ENCODE measurements at regions not wholly inside any gene's neighbourhood (a gene's known extent, or its start where the extent isn't known, plus 50 kb on each side); places are given as distances from the start of the nearest gene placed in this dataset.

DNA sequence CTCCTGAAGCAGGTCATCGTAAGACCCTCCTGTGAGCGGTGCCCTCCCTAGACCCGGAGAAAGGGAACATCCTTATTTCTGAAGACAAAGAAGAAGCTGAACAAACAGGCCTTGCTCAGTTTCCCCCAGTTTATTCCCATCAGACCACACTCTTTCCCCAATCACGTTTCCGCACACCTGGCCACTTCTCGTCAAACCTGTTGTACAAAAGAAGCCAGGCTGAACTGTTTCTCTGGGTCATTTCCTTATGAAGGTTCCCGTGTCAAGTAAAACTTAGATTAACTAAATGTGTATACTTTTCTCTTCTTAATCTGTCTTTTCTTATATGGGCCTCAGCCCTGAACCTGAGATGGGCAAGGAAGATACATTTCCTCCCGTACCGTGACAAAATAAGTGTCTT lies 111.6 kb upstream of the ENPP6 start:
- H3K36me3 ChIP-seq (ENCODE audit: control insufficient read depth in 2 of 2, insufficient read depth in 2 of 2, low read length in 1 of 2): no peaks in the 10 kb centered on the region; a peak in 1 of 4 replicates
- ChIA-PET RAD21 (ENCODE audit: unreplicated experiment) (interaction anchor here (1.0 to 16.2 kb wide), 15 partner anchors 9 to 319 kb away, joined by 3 to 419 read pairs (median 28); no protein-coding TSS in a partner anchor), SMC1A (ENCODE audit: uncharacterized antibody, unreplicated experiment) (interaction anchor here (1.2 to 10.7 kb wide), 14 partner anchors 8 to 206 kb away, joined by 3 to 411 read pairs (median 16); no protein-coding TSS in a partner anchor), POLR2A (interaction anchor here (0.9 to 19.0 kb wide), 13 partner anchors 9 to 405 kb away, joined by 3 to 445 read pairs (median 17); partner anchors contain the start of gene CENPU), CTCF (interaction anchor here (1.4 to 8.3 kb wide), 7 partner anchors 9 to 64 kb away, joined by 4 to 166 read pairs (median 31); no protein-coding TSS in a partner anchor)
- intact Hi-C loops (cut with micrococcal nuclease; ENCODE audit: unreplicated experiment): no loop called here
- in situ Hi-C loops (cut with MboI): no loop called here
- FAIRE-seq: no peak
- H4K20me1 ChIP-seq (ENCODE audit: control insufficient read depth, insufficient read depth): no peaks in the 10 kb centered on the region
- H3K4me1 ChIP-seq (ENCODE audit: control insufficient read depth, insufficient read depth, low read length): peaks cover 44% of the 10 kb centered on the region
- ATAC-seq: no peak
- WGBS (ENCODE audit: insufficient coverage, insufficient replicate concordance, low lambda C conversion rate, missing lambda C conversion rate): 90% methylated on average over 9 of the region's 9 CpGs
- peak overlapping the region; percentile 90 for H3K27ac ChIP-seq (ENCODE audit: control insufficient read depth, insufficient read depth)
- peaks cover 4% of the 10 kb centered on the region for H3K79me2 ChIP-seq (ENCODE audit: control insufficient read depth, insufficient read depth, low read length)
- no peaks in the 10 kb centered on the region for H3K27me3 ChIP-seq (replicated peaks in 1 of 2; ENCODE audit: control insufficient read depth in 2 of 2, insufficient read depth in 2 of 2, low read length in 1 of 2)
- H3K9ac ChIP-seq (ENCODE audit: control insufficient read depth, insufficient read depth, low read length): peak overlapping the region; percentile 69
- DNase-seq (ENCODE audit: low read depth, low spot score): no peak
- H3K4me2 ChIP-seq (ENCODE audit: control insufficient read depth, insufficient read depth): peak overlapping the region; percentile 58
- no peak for TF ChIP-seq BRCA1 (IDR thresholded peaks at IDR 0.05; ENCODE audit: low read depth, low read length)
- TF ChIP-seq POU2F2 (IDR thresholded peaks at IDR 0.05; ENCODE audit: borderline replicate concordance, low read depth, low read length): 0 out of 3 replicates have a peak, but pooled peaks have one; percentile 3
- TF ChIP-seq CREB1 (IDR thresholded peaks at IDR 0.05; ENCODE audit: low read depth): no peak
- TF ChIP-seq, protein P1, sequence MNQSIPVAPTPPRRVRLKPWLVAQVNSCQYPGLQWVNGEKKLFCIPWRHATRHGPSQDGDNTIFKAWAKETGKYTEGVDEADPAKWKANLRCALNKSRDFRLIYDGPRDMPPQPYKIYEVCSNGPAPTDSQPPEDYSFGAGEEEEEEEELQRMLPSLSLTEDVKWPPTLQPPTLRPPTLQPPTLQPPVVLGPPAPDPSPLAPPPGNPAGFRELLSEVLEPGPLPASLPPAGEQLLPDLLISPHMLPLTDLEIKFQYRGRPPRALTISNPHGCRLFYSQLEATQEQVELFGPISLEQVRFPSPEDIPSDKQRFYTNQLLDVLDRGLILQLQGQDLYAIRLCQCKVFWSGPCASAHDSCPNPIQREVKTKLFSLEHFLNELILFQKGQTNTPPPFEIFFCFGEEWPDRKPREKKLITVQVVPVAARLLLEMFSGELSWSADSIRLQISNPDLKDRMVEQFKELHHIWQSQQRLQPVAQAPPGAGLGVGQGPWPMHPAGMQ (IDR thresholded peaks at IDR 0.05; ENCODE audit: borderline replicate concordance): no peak
- 0 out of 2 replicates have a peak, but pooled peaks have one; percentile 16 for TF ChIP-seq POLR2AphosphoS5 (IDR thresholded peaks at IDR 0.05; ENCODE audit: low read length)
- TF ChIP-seq, protein P2, sequence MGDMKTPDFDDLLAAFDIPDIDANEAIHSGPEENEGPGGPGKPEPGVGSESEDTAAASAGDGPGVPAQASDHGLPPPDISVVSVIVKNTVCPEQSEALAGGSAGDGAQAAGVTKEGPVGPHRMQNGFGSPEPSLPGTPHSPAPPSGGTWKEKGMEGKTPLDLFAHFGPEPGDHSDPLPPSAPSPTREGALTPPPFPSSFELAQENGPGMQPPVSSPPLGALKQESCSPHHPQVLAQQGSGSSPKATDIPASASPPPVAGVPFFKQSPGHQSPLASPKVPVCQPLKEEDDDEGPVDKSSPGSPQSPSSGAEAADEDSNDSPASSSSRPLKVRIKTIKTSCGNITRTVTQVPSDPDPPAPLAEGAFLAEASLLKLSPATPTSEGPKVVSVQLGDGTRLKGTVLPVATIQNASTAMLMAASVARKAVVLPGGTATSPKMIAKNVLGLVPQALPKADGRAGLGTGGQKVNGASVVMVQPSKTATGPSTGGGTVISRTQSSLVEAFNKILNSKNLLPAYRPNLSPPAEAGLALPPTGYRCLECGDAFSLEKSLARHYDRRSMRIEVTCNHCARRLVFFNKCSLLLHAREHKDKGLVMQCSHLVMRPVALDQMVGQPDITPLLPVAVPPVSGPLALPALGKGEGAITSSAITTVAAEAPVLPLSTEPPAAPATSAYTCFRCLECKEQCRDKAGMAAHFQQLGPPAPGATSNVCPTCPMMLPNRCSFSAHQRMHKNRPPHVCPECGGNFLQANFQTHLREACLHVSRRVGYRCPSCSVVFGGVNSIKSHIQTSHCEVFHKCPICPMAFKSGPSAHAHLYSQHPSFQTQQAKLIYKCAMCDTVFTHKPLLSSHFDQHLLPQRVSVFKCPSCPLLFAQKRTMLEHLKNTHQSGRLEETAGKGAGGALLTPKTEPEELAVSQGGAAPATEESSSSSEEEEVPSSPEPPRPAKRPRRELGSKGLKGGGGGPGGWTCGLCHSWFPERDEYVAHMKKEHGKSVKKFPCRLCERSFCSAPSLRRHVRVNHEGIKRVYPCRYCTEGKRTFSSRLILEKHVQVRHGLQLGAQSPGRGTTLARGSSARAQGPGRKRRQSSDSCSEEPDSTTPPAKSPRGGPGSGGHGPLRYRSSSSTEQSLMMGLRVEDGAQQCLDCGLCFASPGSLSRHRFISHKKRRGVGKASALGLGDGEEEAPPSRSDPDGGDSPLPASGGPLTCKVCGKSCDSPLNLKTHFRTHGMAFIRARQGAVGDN (IDR thresholded peaks at IDR 0.05): 0 out of 2 replicates have a peak, but pooled peaks have one; percentile 19
- no peak for TF ChIP-seq TAF1 (IDR thresholded peaks at IDR 0.05; ENCODE audit: borderline replicate concordance, low read depth, low read length)
- peaks cover 4% of the 10 kb centered on the region for H3K9me3 ChIP-seq (replicated peaks; ENCODE audit: control insufficient read depth, insufficient read depth, low read length)
- TSS peak; percentile 55 for BruUV-seq (replicated peaks)
- H3K4me3 ChIP-seq: no peak overlapping the region
- no peak overlapping the region for H2AFZ ChIP-seq (ENCODE audit: control insufficient read depth, low read depth, low read length)
